SK-N-MC (cell line): ENCODE measurements at regions not wholly inside any gene's neighbourhood (a gene's known extent, or its start where the extent isn't known, plus 50 kb on each side); places are given as distances from the start of the nearest gene placed in this dataset.

ENCODE experiments used
- EZH2 ChIP-seq: fragments of 200-600 bp; sonication (generic); IDR thresholded peaks from one replicate; pipeline ENCODE4 v1.6.1; 2017; ENCODE audit warnings: antibody characterized with exemption
- FOXP2 ChIP-seq: optimal IDR thresholded peaks from 2 replicates; pipeline ENCODE3; 2011; ENCODE audit warnings: mild to moderate bottlenecking, moderate library complexity; ENCODE audit not compliant: insufficient read depth; ENCODE audit errors: extremely low read length, control extremely low read depth
- POLR2AphosphoS5 ChIP-seq: IDR thresholded peaks from 2 replicates; pipeline ENCODE4 v1.6.1; 2012; ENCODE audit warnings: mild to moderate bottlenecking, low read depth, low read length, borderline replicate concordance

GRCh38 chrX:120725874-120726273 is 96.0 kb upstream of the C1GALT1C1 start:
- TF ChIP-seq POLR2AphosphoS5 (no peak), EZH2 (no peak), FOXP2 (no peak)
